K562 (cell line): ENCODE measurements at regions not wholly inside any gene's neighbourhood (a gene's known extent, or its start where the extent isn't known, plus 50 kb on each side); places are given as distances from the start of the nearest gene placed in this dataset.

Experiments
- ARID3B ChIP-seq: fragments of 250-450 bp; sonication (Bioruptor Pico); IDR thresholded peaks from 2 replicates; pipeline ENCODE4 v1.4.0; 2020; ENCODE audit warnings: borderline replicate concordance
- BCOR ChIP-seq: fragments of 450-650 bp; IDR thresholded peaks from 2 replicates; pipeline ENCODE4 v1.6.1; 2016
- EWSR1 ChIP-seq: fragments of 450-650 bp; IDR thresholded peaks from 2 replicates; pipeline ENCODE4 v1.6.1; 2018; ENCODE audit warnings: borderline replicate concordance, mild to moderate bottlenecking, low read depth, moderate library complexity; ENCODE audit not compliant: partially characterized antibody
- EZH2 ChIP-seq: IDR thresholded peaks from 2 replicates; pipeline ENCODE4 v1.6.1; 2012; ENCODE audit warnings: low read depth, mild to moderate bottlenecking, inconsistent platforms, low read length, borderline replicate concordance
- RCOR1 ChIP-seq, 2 experiments: IDR thresholded peaks; 2 replicates each; pipeline ENCODE4 v1.6.1; 2012; ENCODE audit warnings: low read depth in 2 of 2, low read length in 2 of 2, borderline replicate concordance in 1 of 2, improper control_type of control experiment in 1 of 2
- ZNF384 ChIP-seq: IDR thresholded peaks from 2 replicates; pipeline ENCODE4 v1.6.1; 2012; ENCODE audit warnings: low read depth, low read length, improper control_type of control experiment
- TF ChIP-seq, protein P1 (sequence below): fragments of 450-650 bp; IDR thresholded peaks from 2 replicates; pipeline ENCODE4 v1.6.1; 2016; ENCODE audit warnings: low read depth

DNA sequence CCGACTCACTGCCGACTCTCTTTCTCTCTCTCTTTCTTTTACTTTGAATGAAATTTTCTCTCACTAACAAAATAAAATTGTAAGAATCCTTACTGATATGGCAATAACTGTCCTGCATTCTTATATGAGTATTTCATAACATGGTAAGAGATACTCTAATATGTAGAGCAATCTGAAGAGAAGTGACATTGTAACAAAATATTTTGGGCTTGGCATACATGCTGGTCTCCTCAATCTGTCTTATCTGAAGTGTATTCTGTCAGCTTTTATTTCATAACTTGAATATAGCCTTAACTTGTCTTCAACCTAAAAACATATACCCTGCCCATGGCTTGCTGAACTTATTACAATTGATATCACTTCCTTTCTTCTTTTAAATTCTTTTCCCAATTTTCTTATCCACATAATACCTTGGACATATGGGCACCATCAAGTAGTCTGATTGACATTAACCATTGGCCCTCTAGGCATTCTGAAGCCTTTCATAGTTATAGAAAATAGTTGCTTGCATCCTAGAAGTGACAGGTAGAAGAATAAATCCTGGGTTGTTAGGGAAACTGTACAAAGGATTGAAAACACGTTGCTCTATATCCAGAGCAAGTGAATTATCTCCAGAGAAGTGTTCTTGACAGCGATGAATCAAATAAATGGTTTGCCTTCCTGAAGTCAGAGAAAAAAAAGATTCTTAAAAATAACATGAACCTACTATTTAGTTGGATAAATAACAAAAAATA is 537.6 kb upstream of the TYRP1 start (continued):
- TF ChIP-seq, protein P1, sequence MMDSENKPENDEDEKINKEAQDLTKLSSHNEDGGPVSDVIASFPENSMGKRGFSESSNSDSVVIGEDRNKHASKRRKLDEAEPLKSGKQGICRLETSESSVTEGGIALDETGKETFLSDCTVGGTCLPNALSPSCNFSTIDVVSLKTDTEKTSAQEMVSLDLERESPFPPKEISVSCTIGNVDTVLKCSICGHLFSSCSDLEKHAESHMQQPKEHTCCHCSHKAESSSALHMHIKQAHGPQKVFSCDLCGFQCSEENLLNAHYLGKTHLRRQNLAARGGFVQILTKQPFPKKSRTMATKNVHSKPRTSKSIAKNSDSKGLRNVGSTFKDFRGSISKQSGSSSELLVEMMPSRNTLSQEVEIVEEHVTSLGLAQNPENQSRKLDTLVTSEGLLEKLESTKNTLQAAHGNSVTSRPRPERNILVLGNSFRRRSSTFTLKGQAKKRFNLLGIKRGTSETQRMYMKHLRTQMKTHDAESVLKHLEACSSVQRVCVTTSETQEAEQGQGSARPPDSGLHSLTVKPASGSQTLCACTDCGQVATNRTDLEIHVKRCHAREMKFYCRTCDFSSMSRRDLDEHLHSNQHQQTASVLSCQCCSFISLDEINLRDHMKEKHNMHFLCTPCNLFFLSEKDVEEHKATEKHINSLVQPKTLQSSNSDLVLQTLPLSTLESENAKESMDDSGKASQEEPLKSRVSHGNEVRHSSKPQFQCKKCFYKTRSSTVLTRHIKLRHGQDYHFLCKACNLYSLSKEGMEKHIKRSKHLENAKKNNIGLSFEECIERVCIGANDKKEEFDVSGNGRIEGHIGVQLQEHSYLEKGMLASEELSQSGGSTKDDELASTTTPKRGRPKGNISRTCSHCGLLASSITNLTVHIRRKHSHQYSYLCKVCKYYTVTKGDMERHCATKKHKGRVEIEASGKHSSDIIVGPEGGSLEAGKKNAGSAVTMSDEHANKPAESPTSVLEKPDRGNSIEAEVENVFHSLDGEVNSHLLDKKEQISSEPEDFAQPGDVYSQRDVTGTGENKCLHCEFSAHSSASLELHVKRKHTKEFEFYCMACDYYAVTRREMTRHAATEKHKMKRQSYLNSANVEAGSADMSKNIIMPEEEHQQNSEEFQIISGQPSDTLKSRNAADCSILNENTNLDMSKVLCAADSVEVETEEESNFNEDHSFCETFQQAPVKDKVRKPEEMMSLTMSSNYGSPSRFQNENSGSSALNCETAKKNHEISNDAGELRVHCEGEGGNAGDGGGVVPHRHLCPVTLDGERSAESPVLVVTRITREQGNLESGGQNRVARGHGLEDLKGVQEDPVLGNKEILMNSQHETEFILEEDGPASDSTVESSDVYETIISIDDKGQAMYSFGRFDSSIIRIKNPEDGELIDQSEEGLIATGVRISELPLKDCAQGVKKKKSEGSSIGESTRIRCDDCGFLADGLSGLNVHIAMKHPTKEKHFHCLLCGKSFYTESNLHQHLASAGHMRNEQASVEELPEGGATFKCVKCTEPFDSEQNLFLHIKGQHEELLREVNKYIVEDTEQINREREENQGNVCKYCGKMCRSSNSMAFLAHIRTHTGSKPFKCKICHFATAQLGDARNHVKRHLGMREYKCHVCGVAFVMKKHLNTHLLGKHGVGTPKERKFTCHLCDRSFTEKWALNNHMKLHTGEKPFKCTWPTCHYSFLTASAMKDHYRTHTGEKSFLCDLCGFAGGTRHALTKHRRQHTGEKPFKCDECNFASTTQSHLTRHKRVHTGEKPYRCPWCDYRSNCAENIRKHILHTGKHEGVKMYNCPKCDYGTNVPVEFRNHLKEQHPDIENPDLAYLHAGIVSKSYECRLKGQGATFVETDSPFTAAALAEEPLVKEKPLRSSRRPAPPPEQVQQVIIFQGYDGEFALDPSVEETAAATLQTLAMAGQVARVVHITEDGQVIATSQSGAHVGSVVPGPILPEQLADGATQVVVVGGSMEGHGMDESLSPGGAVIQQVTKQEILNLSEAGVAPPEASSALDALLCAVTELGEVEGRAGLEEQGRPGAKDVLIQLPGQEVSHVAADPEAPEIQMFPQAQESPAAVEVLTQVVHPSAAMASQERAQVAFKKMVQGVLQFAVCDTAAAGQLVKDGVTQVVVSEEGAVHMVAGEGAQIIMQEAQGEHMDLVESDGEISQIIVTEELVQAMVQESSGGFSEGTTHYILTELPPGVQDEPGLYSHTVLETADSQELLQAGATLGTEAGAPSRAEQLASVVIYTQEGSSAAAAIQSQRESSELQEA = no peak
- no peak for TF ChIP-seq ARID3B
- TF ChIP-seq EZH2 = no peak
- no peak for TF ChIP-seq EWSR1
- TF ChIP-seq ZNF384 = no peak
- no peak for TF ChIP-seq BCOR
- no peak for TF ChIP-seq RCOR1 (IDR thresholded peaks at IDR 0.05; ENCODE audit: borderline replicate concordance in 1 of 2, low read depth in 2 of 2, low read length in 2 of 2)
